ENCODE measurements at regions not wholly inside any gene's neighbourhood (a gene's known extent, or its start where the extent isn't known, plus 50 kb on each side); places are given as distances from the start of the nearest gene placed in this dataset.
"Not testable (repeated sequence)": the region's sequence is repeated elsewhere in the genome, so short reads cannot be mapped to it uniquely, and the experiment has no call there.

DNA sequence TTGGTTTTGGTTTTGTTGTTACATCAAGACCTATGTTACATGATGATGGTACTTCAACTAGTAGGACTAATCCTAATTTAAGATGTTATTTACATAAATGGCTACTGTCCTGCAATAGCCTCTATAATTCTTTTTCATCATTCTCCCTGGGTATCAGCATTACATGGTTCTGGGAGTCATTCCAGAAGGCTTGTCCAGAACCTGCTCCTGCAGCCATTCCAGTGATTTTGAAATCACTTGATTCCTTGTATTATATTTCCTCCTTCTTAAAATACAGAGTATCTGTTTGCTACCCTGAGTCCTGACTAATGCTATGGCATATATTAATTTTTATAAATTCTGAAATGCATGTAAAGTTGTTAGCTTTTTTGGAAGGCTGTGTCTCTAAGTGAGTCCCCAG, 400.5 kb upstream of the MEIS1 start:
- DNase-seq, result no peak

DNA sequence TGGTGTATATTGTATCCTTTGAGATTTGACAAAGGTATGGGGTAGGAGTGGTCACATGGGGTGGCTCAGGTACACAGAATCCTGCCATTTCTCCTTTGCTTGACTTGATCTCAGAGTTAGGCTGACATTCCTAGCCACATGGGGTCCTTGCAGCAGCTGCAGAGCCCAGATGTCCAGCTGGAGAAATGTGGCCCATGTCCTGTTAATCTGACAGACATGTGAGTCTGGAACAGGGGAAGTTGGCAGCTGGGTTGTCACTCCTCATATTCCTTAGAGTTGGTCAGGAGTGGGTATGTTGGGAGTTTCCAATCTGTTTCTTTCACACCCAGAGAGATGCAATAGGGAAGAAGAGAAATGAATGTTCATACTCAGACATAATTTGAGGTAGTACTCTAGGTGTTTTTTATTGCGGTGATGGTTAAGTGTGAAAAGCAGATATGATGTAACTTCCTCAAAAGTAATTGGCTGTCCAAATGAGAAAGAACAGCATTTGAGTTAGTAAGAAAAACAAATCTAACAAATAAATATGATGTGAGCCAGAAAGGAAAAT, 402.6 kb upstream of the MEIS1 start:
- no peak for DNase-seq

DNA sequence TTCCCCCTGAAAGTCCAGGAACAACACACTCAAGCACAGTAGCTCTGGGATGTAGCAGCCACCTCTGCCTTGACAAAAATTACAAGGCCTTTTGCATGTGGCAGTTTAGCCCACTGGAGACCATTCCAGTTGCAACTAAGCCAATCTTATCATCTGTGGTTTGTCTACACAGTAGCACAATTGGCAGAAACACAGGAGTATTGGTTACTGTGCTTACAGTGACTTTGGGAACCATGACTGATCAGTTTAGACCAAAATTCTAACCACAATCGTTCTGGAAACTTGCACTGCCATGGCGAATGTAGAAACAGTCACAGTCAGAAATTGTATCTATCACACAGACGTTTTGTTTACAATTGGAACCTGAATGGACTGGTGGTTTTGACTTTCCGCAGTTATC, 403.7 kb upstream of the MEIS1 start:
- DNase-seq, result no peak

DNA sequence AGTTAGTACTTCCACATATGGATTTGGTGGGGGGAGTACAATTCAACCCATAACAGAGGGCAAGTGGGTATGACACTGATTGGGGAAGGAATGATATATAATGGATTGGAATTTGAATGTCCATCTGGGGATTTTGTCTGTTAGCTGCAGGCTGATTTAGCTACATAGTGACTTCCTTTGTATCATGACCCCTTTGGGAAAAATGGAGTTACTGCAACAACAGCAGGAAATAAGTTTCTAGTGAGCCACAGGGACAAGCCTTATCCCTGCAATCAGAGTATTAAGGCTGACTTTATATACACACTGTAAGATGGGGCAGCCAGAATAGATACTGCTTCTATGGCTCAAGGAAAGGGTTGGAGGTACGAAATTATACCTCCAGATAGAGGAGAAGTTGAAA, 404.4 kb upstream of the MEIS1 start:
- DNase-seq, result no peak

DNA sequence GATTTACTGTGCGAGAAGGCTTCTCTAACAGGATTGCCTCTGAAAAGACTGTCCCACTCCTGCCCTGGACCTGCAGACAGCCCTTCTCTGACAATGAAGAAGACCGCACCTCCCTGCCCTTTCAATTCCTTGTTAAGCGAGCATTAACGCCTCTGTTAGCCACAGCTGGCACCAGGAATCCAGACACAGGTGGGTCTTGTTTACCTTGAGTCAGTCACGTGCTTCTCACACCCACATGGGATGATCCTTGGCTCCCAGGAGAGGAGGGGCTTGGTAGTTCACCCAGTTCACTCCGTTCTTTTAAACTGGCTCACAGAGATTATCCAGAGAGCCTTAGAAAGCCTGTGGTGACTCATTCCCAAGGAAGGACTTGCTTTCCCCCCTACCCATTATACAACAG, 410.5 kb upstream of the MEIS1 start:
- DNase-seq, result no peak

DNA sequence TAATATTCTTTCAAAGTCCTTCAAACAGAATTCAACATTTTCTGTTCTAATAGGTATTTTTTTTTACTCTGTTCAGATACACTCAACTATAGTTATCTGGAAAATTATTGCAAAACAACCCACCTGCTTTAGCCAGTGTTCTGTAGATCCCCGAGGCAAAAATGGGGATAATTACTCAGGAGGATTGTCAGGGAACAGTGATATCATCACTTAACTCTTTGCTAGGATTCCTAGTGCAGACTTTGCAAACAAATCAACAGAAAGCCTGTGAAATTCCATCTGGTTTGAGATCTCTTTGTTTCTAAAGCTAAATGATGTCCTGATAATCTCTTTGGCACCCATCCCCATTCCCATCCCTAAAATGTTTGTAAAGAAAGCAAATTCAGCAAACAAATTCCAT, 413.6 kb upstream of the MEIS1 start:
- DNase-seq, result no peak

DNA sequence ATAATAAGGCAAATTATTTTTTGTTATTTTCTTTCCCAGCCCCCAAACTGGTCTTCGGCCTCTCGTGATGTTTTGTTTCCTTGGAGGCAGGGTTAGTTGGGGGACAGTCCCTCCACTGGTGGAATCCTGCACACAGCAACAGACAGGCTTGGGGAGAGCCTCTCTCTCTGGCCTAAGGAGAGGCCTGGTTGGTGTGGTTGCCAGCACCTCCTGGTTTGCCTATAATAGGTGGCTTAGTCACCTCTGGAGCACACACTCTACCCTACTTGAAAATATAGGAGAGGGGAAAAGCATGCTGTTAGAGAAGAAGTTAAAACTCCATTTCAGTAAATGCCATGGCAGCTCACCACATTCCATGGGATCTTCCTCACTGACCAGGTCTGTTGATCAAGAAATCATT, 417.2 kb upstream of the MEIS1 start:
- DNase-seq, result no peak

DNA sequence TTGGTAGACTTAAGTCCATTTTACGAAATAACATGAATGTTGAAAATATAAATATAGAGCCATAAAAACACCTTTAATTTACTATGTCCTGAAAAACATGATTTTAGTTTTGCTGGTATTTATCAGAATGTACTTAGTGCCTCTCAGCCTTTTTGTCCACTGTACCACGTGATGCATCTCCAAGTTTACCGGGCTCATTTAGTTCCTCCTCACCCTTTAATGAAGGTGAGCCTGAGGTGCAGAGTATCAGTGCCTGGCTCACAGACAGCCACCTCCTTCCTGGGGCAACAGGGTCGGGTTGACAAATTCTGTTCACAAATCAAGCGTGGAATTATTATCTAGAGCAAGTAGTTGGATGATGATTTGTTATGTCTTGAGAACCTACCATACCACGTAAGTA, 420.5 kb upstream of the MEIS1 start:
- no peak for DNase-seq

DNA sequence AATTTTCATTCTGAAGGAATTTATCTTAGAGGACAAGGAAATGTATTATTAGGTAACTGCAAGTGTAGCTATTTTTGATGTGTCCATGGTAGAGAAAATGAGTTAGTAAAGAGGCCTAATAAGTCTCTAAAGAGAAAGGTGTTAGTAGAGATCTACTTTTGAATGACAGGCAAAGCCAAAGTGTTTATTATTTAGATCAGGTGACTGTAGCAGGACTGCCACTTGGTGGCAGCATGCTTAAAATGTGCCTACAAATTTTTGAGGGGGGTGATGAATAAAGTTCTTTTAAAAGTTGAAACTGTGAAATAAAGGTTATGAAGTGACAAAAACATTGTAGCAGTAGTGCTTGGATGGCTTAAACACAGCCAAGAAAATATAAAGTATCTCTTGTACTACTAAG, 421.5 kb upstream of the MEIS1 start:
- DNase-seq, result no peak

DNA sequence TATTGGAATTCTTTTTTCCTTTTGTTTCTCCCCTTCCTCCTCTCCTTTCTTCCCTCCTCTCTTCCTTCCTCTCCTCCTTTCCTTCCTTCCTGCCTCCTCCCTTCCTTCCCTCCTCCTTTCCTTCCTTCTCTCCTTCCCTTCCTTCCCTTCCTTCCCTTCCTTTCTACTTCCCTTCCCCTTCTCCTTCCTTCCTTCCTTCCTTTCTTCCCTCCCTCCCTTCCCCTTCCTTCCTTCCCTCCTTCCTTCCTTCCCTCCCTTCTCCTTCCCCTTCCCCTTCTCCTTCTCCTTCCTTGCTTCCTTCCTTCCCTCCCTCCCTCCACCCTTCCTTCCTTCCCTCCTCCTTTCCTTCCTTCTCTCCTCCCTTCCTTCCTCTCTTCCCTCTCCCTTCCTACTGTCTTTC, 431.0 kb upstream of the MEIS1 start:
- no peak for DNase-seq

DNA sequence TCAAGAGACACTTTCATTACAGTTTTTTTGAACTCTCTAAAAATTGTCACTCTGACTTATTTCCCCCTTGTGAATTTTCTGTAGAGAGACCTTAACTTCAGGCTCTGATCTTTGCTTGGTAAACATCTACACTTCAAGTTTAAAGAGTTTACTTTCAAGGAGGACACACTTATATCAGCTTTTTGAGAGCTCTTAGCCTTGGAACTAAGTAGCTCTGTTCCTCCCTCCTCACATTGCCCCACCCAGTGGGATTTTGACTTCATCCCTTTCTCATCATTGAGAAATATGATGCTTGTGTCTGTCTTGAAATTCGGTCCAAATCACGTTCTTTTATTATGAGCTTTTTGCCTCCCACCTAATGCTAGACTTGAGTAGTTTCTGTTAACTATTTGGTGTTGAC, 433.4 kb upstream of the MEIS1 start:
- no peak for DNase-seq

DNA sequence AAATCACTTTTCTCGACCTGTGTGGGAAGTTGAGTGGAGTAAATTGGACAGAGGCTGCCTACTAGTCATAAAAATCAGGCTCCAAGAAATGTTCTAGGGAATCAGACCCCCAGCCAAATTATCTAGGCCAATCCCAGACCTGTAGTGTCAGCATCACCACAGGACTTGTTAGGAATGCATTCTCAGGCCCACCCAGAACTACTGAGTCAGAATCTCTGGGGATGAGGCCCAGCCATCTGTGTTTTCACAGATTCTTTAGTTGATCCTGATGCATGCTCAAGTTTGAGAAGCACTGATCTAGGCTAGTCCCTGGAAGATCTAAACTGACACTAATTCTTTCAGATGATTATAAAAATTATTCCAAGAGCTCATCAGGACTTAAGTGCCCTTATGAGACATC, 434.0 kb upstream of the MEIS1 start:
- no peak for DNase-seq

DNA sequence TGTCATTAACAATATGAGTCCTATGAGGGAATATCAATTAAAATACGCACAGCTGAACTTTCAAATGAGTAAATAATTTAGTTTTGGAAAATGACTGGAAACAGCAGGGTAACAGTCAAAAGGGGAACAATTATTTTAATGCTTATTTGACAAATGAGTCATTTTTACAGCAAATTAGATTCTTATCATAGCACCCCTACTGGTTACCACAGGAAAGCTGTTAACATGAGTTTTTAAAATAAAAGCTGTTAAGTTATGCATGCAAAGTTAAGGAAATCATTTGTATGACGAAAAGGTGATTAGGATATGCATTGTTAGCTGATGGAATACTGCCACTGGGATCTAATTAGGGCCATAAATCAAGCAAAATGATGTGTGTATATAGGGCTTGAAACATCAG, 435.1 kb upstream of the MEIS1 start:
- no peak for DNase-seq

DNA sequence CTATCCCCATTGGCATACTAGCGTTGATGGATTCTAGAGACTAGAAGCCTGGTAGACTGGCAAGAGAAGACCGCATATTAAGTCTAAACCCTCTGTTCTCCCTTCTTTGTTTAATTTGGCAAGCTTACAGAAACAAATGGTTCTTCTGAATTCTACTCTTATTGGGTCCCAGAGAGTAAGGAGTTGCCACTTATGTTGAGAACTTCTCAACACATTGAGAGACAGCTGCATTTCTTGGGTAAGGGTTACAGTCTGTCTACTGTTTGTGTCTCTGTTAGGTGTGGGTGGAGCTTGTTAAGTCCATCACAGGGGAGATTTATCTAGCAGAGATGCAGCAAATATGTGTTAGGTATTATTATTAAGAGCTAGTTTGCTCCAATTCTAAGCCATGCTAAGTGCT, 435.8 kb upstream of the MEIS1 start:
- DNase-seq, result no peak

DNA sequence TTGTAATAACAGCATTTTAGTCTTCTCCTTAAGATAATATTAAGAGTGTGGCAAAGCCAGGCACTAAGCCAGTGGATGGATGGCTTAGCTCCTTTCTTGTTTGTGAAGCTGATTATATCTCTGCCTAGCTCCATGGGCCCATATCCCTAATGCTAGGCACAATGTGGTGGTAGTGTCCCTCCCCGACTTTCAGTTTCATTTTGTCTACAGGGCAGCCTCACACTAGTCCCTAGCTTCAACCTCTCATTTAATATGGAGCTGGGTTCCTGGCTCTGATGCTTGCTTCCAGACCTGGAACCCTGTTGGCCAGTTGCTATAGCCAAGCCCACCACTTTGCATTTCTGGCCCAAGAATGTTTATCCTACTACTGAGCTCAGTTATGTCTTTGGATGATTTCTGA, 437.0 kb upstream of the MEIS1 start:
- DNase-seq, result no peak

DNA sequence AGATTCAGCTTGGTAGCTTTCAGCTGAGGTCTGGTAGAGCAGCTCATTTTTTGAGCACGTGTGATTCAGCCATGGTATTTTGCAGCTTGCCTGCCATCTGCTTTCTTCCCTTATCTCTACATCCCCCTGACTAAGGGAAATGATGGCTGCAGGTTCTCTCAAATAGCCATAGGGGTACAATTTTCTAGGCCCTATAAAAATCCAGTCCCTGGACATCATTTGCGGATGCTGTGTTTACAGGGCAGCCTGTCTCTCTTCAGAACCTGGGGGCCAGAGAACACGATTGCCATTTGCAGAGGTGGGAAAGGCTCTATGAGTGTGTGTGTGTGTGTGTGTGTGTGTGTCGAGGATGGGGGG, 442.7 kb upstream of the MEIS1 start:
- no peak for DNase-seq

DNA sequence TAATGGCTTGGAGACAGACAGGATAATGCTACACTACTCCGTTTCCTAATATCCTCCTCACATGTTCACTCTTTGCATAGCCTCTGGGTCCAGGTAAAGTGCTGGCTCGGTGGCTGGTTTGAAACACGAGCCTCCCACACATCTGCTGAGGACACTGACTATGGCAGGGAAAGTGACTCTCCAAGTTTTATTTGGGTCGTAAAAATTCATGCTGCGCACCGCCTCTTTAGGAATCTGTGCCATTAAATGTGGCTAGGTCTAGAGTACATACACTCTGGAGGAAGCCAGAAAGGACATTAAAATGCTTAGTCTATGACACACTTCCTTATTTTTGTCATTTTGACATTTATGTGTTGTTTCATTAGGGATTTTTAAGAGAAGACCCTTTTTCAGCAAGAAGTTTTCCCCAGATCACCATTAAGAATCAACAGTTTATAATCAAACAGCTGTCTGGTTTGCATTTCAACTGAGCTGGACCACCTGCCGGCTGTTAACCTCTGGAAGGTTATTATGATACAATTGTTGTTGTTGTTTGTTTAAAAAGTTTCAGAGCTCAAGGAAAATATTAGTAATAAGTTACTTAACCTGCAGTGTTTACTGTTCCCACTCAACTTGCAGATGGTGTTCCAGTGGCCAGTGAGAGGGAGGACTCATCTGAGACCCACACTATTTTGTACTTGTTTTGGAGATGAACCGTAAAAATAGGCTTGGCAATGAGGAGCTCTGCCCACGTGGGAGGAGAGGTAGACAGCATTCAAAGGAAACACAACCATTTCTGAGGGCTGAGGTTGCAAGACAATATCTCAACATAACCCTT, 443.3 kb upstream of the MEIS1 start:
- DNase-seq, result no peak

DNA sequence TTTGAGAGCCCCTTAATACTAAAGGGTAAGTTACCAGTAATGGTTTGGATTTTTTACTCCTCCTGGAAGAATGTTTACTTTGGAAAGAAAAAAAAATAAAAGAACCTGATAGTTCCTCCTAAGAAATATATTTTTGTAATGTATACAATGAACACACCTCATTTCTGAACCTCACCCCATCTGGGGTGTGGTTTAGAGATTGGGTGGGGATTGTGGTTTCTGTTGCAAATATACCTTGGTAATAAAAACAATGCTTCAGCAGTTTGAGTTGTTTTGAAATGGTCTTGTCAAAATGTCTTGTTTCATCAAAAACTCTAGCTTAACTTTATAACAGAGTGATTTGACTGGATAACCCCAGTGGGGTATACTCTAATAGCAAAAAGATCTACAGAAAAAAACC, 448.9 kb upstream of the MEIS1 start:
- no peak for DNase-seq

DNA sequence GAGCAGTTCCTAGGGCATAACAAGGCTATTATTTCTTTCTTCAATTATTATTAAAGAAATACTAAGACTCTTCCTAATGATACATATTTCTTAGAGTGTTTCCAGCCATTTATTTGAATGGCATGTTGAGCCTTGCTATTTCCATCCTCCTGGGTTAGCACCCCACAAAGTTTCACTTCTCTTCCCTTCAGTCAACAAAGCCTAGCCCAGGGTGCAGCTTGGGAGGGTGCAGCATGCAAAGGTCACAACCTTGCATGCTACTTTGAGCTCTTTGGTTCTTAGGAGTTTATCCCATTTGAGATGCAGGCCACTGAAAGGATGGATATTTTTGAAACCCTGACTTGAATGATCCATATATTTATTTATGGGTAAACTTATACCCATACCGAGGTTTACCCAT, 454.4 kb upstream of the MEIS1 start:
- no peak for DNase-seq

DNA sequence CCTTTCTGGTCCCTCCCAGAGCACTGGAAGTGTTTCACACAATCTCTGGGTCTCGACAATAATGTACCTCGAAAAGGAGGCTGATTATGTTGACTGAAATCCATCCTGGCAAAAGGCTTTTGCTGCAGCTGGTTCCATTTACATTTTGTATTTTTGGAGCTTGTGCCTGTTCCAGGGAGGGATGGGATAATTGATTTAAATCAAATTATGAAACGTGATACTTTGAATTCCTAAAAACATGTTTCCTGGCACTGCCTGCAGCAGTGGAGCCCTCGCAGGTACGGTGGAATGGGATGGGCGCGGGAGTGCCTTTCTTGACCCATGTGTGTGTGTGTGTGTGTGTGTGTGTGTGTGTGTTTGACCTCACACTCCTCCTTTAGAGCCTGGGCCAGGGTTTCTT, 455.5 kb upstream of the MEIS1 start:
- no peak for DNase-seq

DNA sequence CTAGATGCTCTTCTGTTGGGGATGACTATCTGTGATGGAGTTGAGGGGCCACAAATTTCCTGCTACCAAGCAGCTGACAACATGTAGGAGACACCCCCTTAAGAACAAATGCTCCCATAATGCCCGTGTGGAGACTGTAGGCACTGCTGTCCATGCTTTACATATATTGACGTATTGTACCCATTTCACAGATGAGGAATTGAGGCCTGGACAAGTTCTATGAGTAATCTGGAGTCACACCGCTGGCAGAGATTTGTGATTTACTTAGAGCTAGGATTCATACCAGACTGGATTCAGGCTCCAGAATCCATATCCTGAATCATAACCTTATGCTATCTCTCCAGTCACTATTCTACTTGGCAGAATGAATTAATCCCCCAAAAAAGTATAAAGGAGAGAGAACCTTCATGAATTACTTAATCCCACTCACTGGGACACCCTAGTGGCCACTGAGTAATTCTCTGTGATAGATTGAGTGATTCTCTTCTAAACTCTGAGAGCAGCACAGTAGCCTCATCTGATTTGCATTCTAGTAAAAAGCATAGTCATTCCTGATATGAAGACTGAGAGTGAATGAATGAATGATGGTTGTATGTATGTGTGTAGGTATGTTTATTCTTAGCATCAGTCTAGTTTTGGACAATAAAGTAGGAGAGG, 460.7 kb upstream of the MEIS1 start:
- no peak for DNase-seq

DNA sequence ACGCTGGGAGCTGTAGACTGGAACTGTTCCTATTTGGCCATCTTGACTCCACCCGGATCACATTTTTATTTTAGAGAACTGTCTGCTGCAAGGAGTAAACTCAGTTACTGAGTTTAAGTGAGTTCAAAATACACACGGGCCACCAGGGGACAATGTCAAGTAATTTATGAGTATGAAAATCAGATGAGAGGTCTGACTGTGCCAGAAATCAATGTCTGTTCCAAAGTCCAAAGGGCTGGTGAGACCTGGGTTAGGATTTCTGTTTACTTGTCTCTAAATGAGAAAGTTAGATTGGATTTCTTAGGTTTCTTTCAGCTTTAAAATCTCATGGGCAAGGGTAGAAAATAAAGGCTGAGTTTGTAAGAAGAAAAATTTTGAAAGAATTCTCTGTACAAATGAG, 465.8 kb upstream of the MEIS1 start:
- no peak for DNase-seq

DNA sequence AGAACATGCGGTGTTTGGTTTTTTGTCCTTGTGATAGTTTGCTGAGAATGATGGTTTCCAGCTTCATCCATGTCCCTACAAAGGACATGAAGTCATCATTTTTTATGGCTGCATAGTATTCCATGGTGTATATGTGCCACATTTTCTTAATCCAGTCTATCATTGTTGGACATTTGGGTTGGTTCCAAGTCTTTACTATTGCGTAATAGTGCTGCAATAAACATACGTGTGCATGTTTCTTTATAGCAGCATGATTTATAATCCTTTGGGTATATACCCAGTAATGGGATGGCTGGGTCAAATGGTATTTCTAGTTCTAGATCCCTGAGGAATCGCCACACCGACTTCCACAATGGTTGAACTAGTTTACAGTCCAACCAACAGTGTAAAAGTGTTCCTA, 471.6 kb upstream of the MEIS1 start:
- DNase-seq, result not testable (repeated sequence)
